Activated CD8-positive, alpha-beta memory T cell treated with anti-CD3 and anti-CD28 coated beads, Interleukin-2, amount 10 ng/mL, durations not matched to agents 7 days and 5 days (primary cell): ENCODE measurements at regions not wholly inside any gene's neighbourhood (a gene's known extent, or its start where the extent isn't known, plus 50 kb on each side); places are given as distances from the start of the nearest gene placed in this dataset.

Experiments used
- ATAC-seq: fragments of 150-1000 bp; cut with Tn5 transposase; one replicate; pipeline ENCODE4 v1.10.0; 2021; ENCODE audit warnings: moderate library complexity
- CTCF ChIA-PET: fragments of 350-600 bp; sonication (Branson Sonifier 250); formaldehyde crosslinking; loops from one replicate; lab custom pipeline; 2021; ENCODE audit warnings: antibody characterized with exemption; lab: Charles Lee
- DNase-seq: peaks from one replicate; pipeline ENCODE4 v3.0.0-alpha.2; 2020
- H3K27ac Mint-ChIP-seq: one replicate; pipeline ENCODE4 v1.8.0; 2021; ENCODE audit warnings: mild to moderate bottlenecking, mixed read lengths
- H3K27me3 Mint-ChIP-seq: one replicate; pipeline ENCODE4 v1.8.0; 2021; ENCODE audit warnings: mixed read lengths
- H3K36me3 Mint-ChIP-seq: one replicate; pipeline ENCODE4 v1.8.0; 2021; ENCODE audit warnings: mild to moderate bottlenecking, mixed read lengths
- H3K4me1 Mint-ChIP-seq: one replicate; pipeline ENCODE4 v1.8.0; 2021; ENCODE audit warnings: mixed read lengths
- H3K4me3 Mint-ChIP-seq: one replicate; pipeline ENCODE4 v1.8.0; 2021; ENCODE audit warnings: mild to moderate bottlenecking, moderate library complexity, mixed read lengths
- H3K9me3 Mint-ChIP-seq: one replicate; pipeline ENCODE4 v1.8.0; 2022; ENCODE audit warnings: low read depth, mixed read lengths

GRCh38 chr1:228920831-228921230 lies 185.6 kb downstream of the RHOU start:
- Mint-ChIP-seq H3K27me3 (peaks cover 8% of the 10 kb centered on the region), H3K9me3 (peaks cover 2% of the 10 kb centered on the region), H3K27ac (no peak overlapping the region), H3K4me1 (peaks cover 18% of the 10 kb centered on the region), H3K36me3 (peaks cover 7% of the 10 kb centered on the region), H3K4me3 (no peak overlapping the region)
- ATAC-seq (no peak), DNase-seq (no peak)
- CTCF ChIA-PET: no interaction called here

GRCh38 chr1:228921481-228921880 lies 186.2 kb downstream of the RHOU start:
- CTCF ChIA-PET: no interaction called here
- no peak overlapping the region for H3K4me3 Mint-ChIP-seq
- H3K27me3 Mint-ChIP-seq: peaks cover 14% of the 10 kb centered on the region
- H3K9me3 Mint-ChIP-seq: no peaks in the 10 kb centered on the region
- H3K27ac Mint-ChIP-seq: no peak overlapping the region
- ATAC-seq (no peak), DNase-seq (peak; percentile 45)
- peaks cover 18% of the 10 kb centered on the region for H3K4me1 Mint-ChIP-seq
- H3K36me3 Mint-ChIP-seq: peaks cover 11% of the 10 kb centered on the region

GRCh38 chr1:228922722-228923376 lies 187.6 kb downstream of the RHOU start:
- no peaks in the 10 kb centered on the region for H3K9me3 Mint-ChIP-seq
- H3K27ac Mint-ChIP-seq: no peak overlapping the region
- H3K4me1 Mint-ChIP-seq: peaks cover 28% of the 10 kb centered on the region
- H3K27me3 Mint-ChIP-seq: peaks cover 16% of the 10 kb centered on the region
- no peak for DNase-seq
- H3K4me3 Mint-ChIP-seq: no peak overlapping the region
- CTCF ChIA-PET: no interaction called here
- H3K36me3 Mint-ChIP-seq: peaks cover 11% of the 10 kb centered on the region
- ATAC-seq: no peak

- Mint-ChIP-seq H3K27ac (no peak overlapping the region), H3K9me3 (no peaks in the 10 kb centered on the region), H3K27me3 (peaks cover 16% of the 10 kb centered on the region), H3K4me3 (no peak overlapping the region), H3K36me3 (peaks cover 11% of the 10 kb centered on the region), H3K4me1 (peaks cover 40% of the 10 kb centered on the region)
- CTCF ChIA-PET: interaction anchor here (1.2 kb wide), 1 partner anchor 8 kb away, joined by 3 read pairs; no protein-coding TSS in a partner anchor
- ATAC-seq (no peak), DNase-seq (no peak)
Observed at GRCh38 chr1:228923973-228924686, 188.9 kb downstream of the RHOU start.

- H3K36me3 Mint-ChIP-seq: peaks cover 13% of the 10 kb centered on the region
- peaks cover 34% of the 10 kb centered on the region for H3K4me1 Mint-ChIP-seq
- no peak overlapping the region for H3K27ac Mint-ChIP-seq
- H3K4me3 Mint-ChIP-seq: no peak overlapping the region
- CTCF ChIA-PET: no interaction called here
- H3K9me3 Mint-ChIP-seq: no peaks in the 10 kb centered on the region
- peaks cover 31% of the 10 kb centered on the region for H3K27me3 Mint-ChIP-seq
- no peak for ATAC-seq
- DNase-seq: no peak
Observed at GRCh38 chr1:228925691-228926090, 190.4 kb downstream of the RHOU start.

GRCh38 chr1:228927421-228927820 lies 192.1 kb downstream of the RHOU start:
- H3K27ac Mint-ChIP-seq: peak overlapping the region; percentile 80
- H3K27me3 Mint-ChIP-seq: peaks cover 46% of the 10 kb centered on the region
- H3K36me3 Mint-ChIP-seq: peaks cover 13% of the 10 kb centered on the region
- DNase-seq: no peak
- no peak overlapping the region for H3K4me3 Mint-ChIP-seq
- CTCF ChIA-PET: interaction anchor here (1.0 to 1.8 kb wide), 2 partner anchors 14 to 192 kb away, joined by 4 to 5 read pairs; no protein-coding TSS in a partner anchor
- ATAC-seq: no peak
- H3K4me1 Mint-ChIP-seq: peaks cover 27% of the 10 kb centered on the region
- no peaks in the 10 kb centered on the region for H3K9me3 Mint-ChIP-seq

- peak; percentile 96 for ATAC-seq
- Mint-ChIP-seq H3K36me3 (peaks cover 11% of the 10 kb centered on the region), H3K4me3 (peak overlapping the region; percentile 8), H3K9me3 (no peaks in the 10 kb centered on the region), H3K4me1 (peaks cover 27% of the 10 kb centered on the region), H3K27ac (peak overlapping the region; percentile 80), H3K27me3 (peaks cover 50% of the 10 kb centered on the region)
- CTCF ChIA-PET: interaction anchor here (0.7 to 1.8 kb wide), 5 partner anchors 10 to 299 kb away, joined by 3 to 5 read pairs (median 4); no protein-coding TSS in a partner anchor
- peak; percentile 69 for DNase-seq
Observed at GRCh38 chr1:228927946-228928898, 192.9 kb downstream of the RHOU start.

- Mint-ChIP-seq H3K27ac (no peak overlapping the region), H3K36me3 (peaks cover 11% of the 10 kb centered on the region), H3K9me3 (no peaks in the 10 kb centered on the region), H3K4me1 (peaks cover 27% of the 10 kb centered on the region), H3K27me3 (peaks cover 57% of the 10 kb centered on the region), H3K4me3 (no peak overlapping the region)
- CTCF ChIA-PET: no interaction called here
- ATAC-seq: no peak
- DNase-seq: no peak
Observed at GRCh38 chr1:228929476-228930027, 194.3 kb downstream of the RHOU start.

GRCh38 chr1:228930479-228930957 lies 195.2 kb downstream of the RHOU start:
- ATAC-seq (no peak), DNase-seq (no peak)
- H3K27ac Mint-ChIP-seq: no peak overlapping the region
- no peaks in the 10 kb centered on the region for H3K9me3 Mint-ChIP-seq
- CTCF ChIA-PET: interaction anchor here (0.9 kb wide), 1 partner anchor 195 kb away, joined by 3 read pairs; the partner anchor contains the start of gene RHOU
- peaks cover 55% of the 10 kb centered on the region for H3K27me3 Mint-ChIP-seq
- no peak overlapping the region for H3K4me3 Mint-ChIP-seq
- peaks cover 27% of the 10 kb centered on the region for H3K4me1 Mint-ChIP-seq
- peaks cover 10% of the 10 kb centered on the region for H3K36me3 Mint-ChIP-seq

- no peak overlapping the region for H3K4me3 Mint-ChIP-seq
- no peaks in the 10 kb centered on the region for H3K9me3 Mint-ChIP-seq
- H3K36me3 Mint-ChIP-seq: peaks cover 3% of the 10 kb centered on the region
- peaks cover 36% of the 10 kb centered on the region for H3K4me1 Mint-ChIP-seq
- DNase-seq: no peak
- ATAC-seq: no peak
- CTCF ChIA-PET: no interaction called here
- no peak overlapping the region for H3K27ac Mint-ChIP-seq
- peaks cover 43% of the 10 kb centered on the region for H3K27me3 Mint-ChIP-seq
Observed at GRCh38 chr1:228933753-228934152, 198.5 kb downstream of the RHOU start.

GRCh38 chr1:228935198-228935663 lies 200.0 kb downstream of the RHOU start:
- H3K4me3 Mint-ChIP-seq: no peak overlapping the region
- CTCF ChIA-PET: no interaction called here
- no peak overlapping the region for H3K27ac Mint-ChIP-seq
- no peaks in the 10 kb centered on the region for H3K9me3 Mint-ChIP-seq
- peaks cover 44% of the 10 kb centered on the region for H3K4me1 Mint-ChIP-seq
- H3K36me3 Mint-ChIP-seq: no peaks in the 10 kb centered on the region
- ATAC-seq (no peak), DNase-seq (no peak)
- peaks cover 33% of the 10 kb centered on the region for H3K27me3 Mint-ChIP-seq

GRCh38 chr1:228935855-228936727 lies 200.8 kb downstream of the RHOU start:
- Mint-ChIP-seq H3K27ac (no peak overlapping the region), H3K9me3 (no peaks in the 10 kb centered on the region), H3K4me3 (no peak overlapping the region), H3K36me3 (no peaks in the 10 kb centered on the region), H3K4me1 (peaks cover 44% of the 10 kb centered on the region), H3K27me3 (peaks cover 27% of the 10 kb centered on the region)
- ATAC-seq (no peak), DNase-seq (no peak)
- CTCF ChIA-PET: interaction anchor here (0.7 kb wide), 1 partner anchor 291 kb away, joined by 4 read pairs; no protein-coding TSS in a partner anchor
